Effector CD8-positive, alpha-beta T cell (primary cell): ENCODE measurements at regions not wholly inside any gene's neighbourhood (a gene's known extent, or its start where the extent isn't known, plus 50 kb on each side); places are given as distances from the start of the nearest gene placed in this dataset.

Experiments used
- DNase-seq: peaks from one replicate; lab custom pipeline; 2025; lab: John Stamatoyannopoulos, UW

DNA sequence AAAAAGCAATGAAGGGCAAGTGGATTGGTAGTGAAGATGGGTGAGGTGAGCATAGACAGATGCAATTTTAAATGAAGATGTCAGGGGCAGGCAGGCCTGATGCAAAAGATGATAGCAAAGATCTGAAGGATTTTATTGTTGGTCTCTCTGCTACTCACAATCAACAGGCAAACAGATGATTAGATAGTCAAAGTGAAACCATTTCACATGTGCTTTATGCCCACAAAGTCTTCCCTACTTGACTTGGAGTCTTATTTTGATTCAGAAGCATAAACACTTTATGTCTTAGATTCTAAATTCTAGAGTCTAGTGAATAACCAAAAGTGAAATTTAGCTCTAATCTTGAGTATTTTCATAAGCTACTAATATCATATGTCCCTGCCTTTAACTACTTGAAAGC is 153.8 kb upstream of the HNRNPA3 start:
- DNase-seq: no peak

GRCh38 chr2:177059293-177059692 is 153.3 kb upstream of the HNRNPA3 start:
- DNase-seq: no peak

DNA sequence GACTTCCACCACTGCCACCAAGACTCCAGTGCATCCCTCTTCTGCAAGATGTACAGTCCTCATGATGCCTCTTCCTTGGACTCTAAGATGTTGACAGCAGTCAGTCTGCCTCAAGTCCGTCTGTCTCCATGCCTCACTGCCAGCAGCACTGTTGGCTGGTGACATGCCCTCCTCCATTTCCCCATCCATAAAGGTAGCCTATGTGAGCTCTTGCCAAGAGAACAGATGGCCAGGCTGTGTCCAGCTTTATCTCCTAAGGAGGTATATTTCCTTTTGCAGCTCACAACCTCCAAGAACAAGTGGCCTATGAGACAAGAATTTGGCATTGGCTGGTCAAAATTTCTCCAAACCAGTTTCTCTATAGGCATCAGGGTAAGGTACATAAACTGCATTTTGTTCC is 149.3 kb upstream of the HNRNPA3 start:
- DNase-seq: no peak

DNA sequence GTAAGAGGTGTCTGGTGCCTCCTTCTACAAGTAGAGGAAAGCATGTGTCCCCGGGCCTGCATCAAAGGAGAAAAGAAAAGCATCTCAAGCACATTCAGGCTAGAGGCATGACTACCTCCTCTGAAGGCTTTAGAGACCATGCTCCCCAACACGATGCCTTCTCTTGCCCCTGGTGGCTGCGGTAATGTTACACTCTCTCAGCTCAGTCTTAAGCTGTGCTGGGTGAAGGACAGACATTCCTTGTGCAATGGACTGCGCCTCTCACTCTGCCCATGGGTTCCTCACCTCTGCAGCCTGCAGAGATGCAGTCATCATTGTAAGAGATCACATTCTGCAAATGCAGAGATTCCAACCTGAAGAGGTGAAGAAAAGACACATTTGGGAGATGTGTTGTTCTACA is 148.2 kb upstream of the HNRNPA3 start:
- DNase-seq: no peak

- DNase-seq: no peak
Observed at GRCh38 chr2:177068967-177069366, 143.6 kb upstream of the HNRNPA3 start.

DNA sequence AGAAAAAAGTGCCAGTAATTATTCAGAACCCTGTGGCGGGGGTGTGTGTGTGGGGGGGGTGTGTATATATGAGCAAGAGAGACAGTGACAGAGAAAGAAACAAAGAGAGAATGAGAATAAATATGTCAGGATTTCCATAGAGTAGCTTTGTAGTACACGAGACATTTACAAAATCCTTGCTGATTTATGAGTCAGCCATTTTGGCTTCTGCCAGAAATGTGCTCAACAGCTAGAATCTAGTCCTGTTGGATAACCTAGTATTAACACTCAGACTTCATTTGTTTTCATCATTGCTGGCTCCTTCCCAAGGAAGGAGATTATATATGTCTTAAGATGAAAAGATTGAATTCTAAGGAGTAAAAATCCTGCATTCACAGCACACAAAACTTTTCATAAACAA is 140.5 kb upstream of the HNRNPA3 start:
- no peak for DNase-seq

GRCh38 chr2:177073611-177074010 is 139.0 kb upstream of the HNRNPA3 start:
- no peak for DNase-seq

DNA sequence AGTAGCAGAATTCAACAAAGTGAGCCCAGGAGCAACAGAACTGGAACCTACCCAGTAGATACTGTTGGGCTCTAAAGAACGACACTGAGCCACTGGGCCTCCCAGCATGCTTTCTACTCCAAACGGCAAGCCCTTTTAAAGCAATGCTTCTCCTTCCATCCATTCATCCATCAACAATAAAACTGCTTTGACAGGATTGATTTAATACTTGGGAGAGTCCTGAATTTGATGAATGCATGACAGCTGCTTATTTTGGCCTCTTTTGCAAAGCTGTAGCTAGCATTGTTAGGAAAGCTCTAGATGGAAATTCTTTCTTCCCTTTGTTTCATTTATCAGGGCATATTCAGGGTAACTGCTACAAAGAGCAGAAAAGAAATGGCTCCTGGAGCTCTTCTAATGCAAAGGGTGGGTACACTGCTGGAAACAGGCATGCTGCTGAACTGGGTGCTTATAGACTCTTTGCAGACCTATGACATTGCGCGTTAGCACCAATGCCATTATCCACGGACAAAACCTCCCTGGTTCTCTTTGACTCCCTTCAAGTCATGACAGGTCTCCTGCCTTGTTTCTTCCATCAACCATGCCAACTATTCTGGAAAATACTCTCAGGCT is 138.4 kb upstream of the HNRNPA3 start:
- no peak for DNase-seq

DNA sequence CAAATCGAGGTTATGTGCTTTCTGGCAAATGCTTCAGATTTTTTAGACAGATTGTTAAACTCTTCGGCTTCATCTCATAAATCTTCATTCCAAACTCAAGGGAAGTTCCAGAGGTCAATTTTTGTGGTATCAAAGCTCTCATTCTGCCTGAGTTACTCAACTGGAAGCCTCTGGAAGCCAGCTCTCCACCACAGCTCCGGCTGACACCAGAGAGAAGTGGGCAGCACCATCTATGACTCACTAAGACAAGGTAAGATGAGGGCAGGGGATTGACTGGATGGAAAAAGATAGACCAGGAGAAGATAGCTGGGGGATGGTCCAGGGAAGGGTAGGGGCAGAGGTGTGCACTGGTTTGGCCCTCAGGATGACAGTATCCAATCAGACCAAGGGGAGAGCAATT is 137.3 kb upstream of the HNRNPA3 start:
- DNase-seq: no peak

DNA sequence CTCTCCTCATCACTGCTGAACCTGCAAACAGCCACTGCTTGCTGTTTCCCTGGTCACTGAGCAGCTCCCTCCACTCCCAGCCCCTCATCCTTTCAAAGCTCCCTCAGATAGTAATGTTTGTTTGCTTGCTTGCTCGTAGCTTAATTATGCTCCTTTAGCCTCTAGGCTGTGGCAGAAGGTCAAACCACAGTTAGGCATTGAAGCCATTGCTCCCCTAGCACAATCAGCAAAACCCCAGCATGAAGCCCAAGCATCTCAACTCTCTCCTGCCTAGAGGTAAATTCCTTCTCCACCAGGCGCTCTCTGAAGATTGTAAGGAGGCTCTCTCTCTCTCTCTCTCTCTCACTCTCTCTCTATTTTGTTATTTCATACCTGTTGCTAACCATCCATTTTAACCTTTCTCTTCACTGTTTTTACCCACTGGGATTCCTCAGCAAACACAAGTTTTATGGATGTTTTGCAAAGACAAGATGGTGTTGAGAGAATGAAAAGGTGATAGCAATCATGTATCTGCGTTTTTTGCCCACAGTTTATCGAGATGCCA is 135.9 kb upstream of the HNRNPA3 start:
- DNase-seq: no peak

- DNase-seq: no peak
Observed at GRCh38 chr2:177077778-177078177, 134.8 kb upstream of the HNRNPA3 start.

GRCh38 chr2:177078416-177078815 is 134.2 kb upstream of the HNRNPA3 start:
- no peak for DNase-seq

GRCh38 chr2:177078855-177079254 is 133.7 kb upstream of the HNRNPA3 start:
- DNase-seq: no peak

GRCh38 chr2:177080746-177081284 is 131.8 kb upstream of the HNRNPA3 start:
- DNase-seq: no peak

DNA sequence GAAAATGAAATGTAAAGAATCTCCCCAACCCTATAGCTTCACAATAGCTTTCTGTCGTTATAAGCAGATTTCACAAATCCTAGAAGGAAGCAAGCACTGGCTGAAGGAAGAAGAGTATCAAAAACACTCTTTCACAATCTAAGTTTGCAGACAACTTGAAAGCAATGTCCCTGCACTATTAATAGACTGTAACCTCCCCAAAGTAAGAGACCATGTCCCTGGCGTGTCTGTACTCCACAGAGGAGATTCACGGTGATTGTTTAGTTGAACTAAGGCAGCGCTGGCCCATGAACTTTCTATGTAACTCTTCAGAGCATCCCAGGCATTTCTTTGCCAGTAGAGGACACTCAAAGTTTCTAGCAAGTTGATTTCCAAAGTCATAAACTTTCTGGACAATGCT is 128.0 kb upstream of the HNRNPA3 start:
- no peak for DNase-seq

GRCh38 chr2:177088529-177088928 is 124.1 kb upstream of the HNRNPA3 start:
- DNase-seq: no peak

DNA sequence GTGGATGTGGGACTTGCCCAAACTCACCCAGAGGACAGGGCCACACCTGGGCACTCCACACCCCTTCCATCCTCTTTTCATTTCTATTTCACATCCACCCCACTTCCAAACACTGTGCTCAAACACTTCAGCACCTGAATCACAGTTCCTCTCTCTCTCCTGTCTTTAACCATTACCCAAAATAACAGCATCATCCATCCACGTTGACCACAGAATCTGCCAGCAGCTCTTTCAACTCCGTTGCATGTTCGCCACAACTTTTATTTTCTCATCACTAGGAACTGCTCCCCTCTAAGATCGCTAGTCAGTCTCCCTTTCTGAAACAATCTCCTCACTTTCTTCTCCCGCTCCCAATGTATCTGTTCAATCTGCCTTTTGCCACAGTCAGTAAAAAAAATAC is 121.6 kb upstream of the HNRNPA3 start:
- no peak for DNase-seq

GRCh38 chr2:177093371-177093770 is 119.2 kb upstream of the HNRNPA3 start:
- no peak for DNase-seq

GRCh38 chr2:177098001-177098613 is 114.5 kb upstream of the HNRNPA3 start:
- no peak for DNase-seq

GRCh38 chr2:177101930-177102329 is 110.7 kb upstream of the HNRNPA3 start:
- DNase-seq: no peak

DNA sequence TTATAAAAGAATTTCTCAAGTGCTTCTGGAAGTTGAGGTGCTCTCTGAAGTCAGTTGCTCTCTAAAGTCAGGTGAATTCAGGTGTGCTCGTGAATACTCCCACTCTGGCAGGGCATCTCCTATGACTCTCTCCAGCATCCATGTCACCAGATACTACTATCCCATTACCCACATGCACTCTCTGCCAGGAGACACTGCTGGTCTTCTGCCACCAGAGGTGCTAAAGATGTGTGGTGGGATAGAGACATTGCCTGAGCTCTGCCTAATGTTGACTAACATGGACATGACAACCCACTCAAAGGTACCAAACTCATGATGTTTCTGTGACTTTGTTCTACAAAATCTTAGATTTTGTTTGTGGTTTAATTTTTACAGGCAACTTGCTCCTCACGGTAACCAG is 106.4 kb upstream of the HNRNPA3 start:
- DNase-seq: no peak

DNA sequence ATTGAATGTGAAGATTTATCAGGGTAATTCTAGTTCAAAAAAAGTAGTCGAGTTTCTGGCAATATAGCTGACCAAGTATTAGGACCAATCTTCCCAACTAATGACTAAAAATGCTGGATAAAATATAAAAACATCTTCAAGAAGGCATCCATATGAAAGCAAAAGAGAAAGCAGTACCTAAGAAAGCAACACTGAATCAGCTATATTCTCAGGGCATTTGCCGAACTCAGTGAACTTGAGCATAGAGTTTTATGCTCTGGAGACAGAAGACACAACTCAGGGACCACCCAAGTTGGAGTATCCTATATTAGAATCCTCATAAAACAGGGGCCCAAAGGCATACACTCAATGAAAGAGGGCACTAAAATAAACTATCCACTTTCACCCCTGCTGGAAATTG is 103.7 kb upstream of the HNRNPA3 start:
- DNase-seq: no peak

DNA sequence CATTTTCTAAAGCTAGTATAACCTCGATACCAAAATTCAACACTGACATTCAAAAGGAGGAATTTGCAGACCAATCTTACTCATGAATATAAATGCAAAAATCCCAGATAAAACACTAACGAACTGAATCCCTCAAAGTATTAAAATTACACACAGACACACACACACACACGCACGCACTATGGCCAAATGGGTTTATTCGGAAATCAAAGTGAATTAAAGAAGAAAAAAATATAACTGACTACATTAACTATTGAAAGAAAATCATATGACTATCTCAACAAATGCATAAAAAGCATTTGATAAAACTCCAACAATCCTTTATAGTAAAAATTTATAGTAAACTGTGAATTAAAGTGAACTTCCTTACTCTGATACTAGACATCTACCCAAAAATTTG is 97.9 kb upstream of the HNRNPA3 start:
- DNase-seq: no peak

- no peak for DNase-seq
Observed at GRCh38 chr2:177117755-177118154, 94.8 kb upstream of the HNRNPA3 start.
